NOMO-1 (cell line): ENCODE measurements at regions not wholly inside any gene's neighbourhood (a gene's known extent, or its start where the extent isn't known, plus 50 kb on each side); places are given as distances from the start of the nearest gene placed in this dataset.
A peak's percentile ranks its signal among the peaks of the same experiment; 100 is the strongest.
"Not testable (repeated sequence)": the region's sequence is repeated elsewhere in the genome, so short reads cannot be mapped to it uniquely, and the experiment has no call there.

Experiments used
- DNase-seq, 2 experiments: peaks; one replicate each; lab custom pipeline; 2025; ENCODE audit not compliant: unreplicated experiment in 2 of 2; lab: John Stamatoyannopoulos, UW

- not testable (repeated sequence) for DNase-seq
Measured at GRCh38 chr9:104195142-104195541, 101.0 kb downstream of the SMC2 start.

- no peak for DNase-seq
Measured at GRCh38 chr9:104200456-104200994, 106.4 kb downstream of the SMC2 start.

- no peak for DNase-seq
Measured at GRCh38 chr9:104206766-104207165, 112.7 kb downstream of the SMC2 start.

- DNase-seq, result no peak
Measured at GRCh38 chr9:104209387-104209786, 115.3 kb downstream of the SMC2 start.

GRCh38 chr9:104227108-104227507, 133.0 kb downstream of the SMC2 start:
- no peak for DNase-seq

- DNase-seq, result no peak
Measured at GRCh38 chr9:104232781-104233341, 138.8 kb downstream of the SMC2 start.

GRCh38 chr9:104233366-104233765, 139.3 kb downstream of the SMC2 start:
- no peak for DNase-seq

GRCh38 chr9:104234632-104235337, 140.7 kb downstream of the SMC2 start:
- DNase-seq, result not testable (repeated sequence)

GRCh38 chr9:104235347-104236120, 141.4 kb downstream of the SMC2 start:
- DNase-seq, result not testable (repeated sequence)

- no peak for DNase-seq
Measured at GRCh38 chr9:104238668-104239067, 144.6 kb downstream of the SMC2 start.

- DNase-seq, result peak in 1 of 2 experiments; percentile 2
Measured at GRCh38 chr9:104240890-104241289, 146.8 kb downstream of the SMC2 start.

GRCh38 chr9:104245925-104246324, 151.8 kb downstream of the SMC2 start:
- no peak for DNase-seq

GRCh38 chr9:104247899-104248460, 153.9 kb downstream of the SMC2 start:
- no peak for DNase-seq

GRCh38 chr9:104256031-104256695, 162.1 kb downstream of the SMC2 start:
- no peak for DNase-seq

- DNase-seq, result no peak
Measured at GRCh38 chr9:104256696-104257062, 162.6 kb downstream of the SMC2 start.

GRCh38 chr9:104258296-104259011, 164.3 kb downstream of the SMC2 start:
- DNase-seq, result no peak

- DNase-seq, result no peak
Measured at GRCh38 chr9:104260004-104260403, 165.9 kb downstream of the SMC2 start.

GRCh38 chr9:104263942-104264341, 169.8 kb downstream of the SMC2 start:
- DNase-seq, result no peak

- DNase-seq, result no peak
Measured at GRCh38 chr9:104264431-104264830, 170.3 kb downstream of the SMC2 start.

GRCh38 chr9:104269374-104269773, 175.3 kb downstream of the SMC2 start:
- no peak for DNase-seq
